ENCODE measurements at regions not wholly inside any gene's neighbourhood (a gene's known extent, or its start where the extent isn't known, plus 50 kb on each side); places are given as distances from the start of the nearest gene placed in this dataset.

DNA sequence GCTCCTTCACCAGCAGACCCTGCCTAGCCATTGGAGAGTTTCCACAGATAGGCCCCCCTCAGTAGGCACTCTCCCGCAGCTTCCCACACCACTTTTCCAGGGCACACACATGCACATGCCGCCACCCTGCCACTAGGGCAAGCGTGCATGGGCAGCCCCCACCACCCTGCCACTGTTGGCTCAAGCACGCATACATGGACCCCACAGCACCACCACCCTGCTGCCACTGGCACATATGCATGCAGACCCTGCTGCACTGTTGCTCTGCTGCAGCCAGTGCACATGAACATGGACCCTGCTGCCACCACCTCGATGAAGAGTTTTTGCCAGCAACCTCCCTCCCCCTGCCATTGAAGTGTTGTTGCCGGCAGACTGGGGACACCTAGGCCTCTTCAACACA is 154.9 kb downstream of the FTCDNL1 start:
- H3K9me3 Mint-ChIP-seq = no peaks in the 10 kb centered on the region
- H3K27me3 Mint-ChIP-seq (ENCODE audit: low read depth) = peaks cover 3% of the 10 kb centered on the region
- H3K4me1 Mint-ChIP-seq = no peaks in the 10 kb centered on the region
- no peaks in the 10 kb centered on the region for H3K36me3 Mint-ChIP-seq (ENCODE audit: low read depth)
- no peak overlapping the region for H3K4me3 Mint-ChIP-seq
- TF ChIP-seq, protein P1, sequence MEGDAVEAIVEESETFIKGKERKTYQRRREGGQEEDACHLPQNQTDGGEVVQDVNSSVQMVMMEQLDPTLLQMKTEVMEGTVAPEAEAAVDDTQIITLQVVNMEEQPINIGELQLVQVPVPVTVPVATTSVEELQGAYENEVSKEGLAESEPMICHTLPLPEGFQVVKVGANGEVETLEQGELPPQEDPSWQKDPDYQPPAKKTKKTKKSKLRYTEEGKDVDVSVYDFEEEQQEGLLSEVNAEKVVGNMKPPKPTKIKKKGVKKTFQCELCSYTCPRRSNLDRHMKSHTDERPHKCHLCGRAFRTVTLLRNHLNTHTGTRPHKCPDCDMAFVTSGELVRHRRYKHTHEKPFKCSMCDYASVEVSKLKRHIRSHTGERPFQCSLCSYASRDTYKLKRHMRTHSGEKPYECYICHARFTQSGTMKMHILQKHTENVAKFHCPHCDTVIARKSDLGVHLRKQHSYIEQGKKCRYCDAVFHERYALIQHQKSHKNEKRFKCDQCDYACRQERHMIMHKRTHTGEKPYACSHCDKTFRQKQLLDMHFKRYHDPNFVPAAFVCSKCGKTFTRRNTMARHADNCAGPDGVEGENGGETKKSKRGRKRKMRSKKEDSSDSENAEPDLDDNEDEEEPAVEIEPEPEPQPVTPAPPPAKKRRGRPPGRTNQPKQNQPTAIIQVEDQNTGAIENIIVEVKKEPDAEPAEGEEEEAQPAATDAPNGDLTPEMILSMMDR (IDR thresholded peaks at IDR 0.05; ENCODE audit: unreplicated experiment in 3 of 3) = no peak
- H3K27ac Mint-ChIP-seq = no peak overlapping the region

DNA sequence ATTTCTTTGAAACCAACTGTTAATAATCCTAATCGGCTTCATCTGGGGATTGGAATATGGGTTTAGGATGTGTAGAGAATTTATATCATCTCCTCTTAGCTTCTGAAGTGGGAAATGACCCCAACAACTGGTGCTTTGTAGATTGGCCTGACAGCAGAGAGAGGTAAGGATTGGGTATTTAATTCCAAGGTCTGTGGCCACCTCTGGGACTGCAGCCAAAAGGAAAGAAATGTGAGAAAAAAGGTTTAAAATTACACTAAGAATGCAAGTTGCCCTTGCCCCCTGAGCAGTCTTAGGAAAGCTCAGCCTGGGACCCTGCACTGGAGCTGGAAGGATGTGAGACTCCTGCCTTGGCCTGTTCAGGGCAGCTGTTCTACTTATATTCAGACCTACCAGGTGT is 157.1 kb downstream of the FTCDNL1 start:
- TF ChIP-seq, protein P1 (IDR thresholded peaks at IDR 0.05; ENCODE audit: unreplicated experiment in 3 of 3) = no peak
- Mint-ChIP-seq H3K4me1 (no peaks in the 10 kb centered on the region), H3K36me3 (ENCODE audit: low read depth) (no peaks in the 10 kb centered on the region), H3K4me3 (no peak overlapping the region), H3K9me3 (no peaks in the 10 kb centered on the region), H3K27ac (no peak overlapping the region), H3K27me3 (ENCODE audit: low read depth) (peaks cover 3% of the 10 kb centered on the region)

DNA sequence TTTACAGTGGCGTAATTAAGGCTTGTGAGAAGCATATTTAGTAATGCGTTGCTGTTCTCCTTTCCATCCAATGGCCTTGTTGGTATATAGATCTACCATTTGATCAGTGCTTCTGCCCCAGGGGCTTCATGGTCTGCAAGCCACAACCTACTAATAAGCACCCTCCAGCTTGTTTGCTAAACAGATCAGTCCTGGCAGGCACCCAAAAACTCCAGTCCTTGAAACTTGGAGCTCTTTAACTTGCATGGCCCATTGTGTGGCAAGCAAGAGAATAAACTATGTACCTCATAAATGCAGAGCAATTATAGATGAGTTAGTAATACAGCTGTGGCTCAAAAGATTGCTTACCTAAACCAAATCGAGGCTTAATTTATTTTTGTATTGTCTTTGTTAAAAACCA is 158.5 kb downstream of the FTCDNL1 start:
- Mint-ChIP-seq H3K27me3 (ENCODE audit: low read depth) (peaks cover 3% of the 10 kb centered on the region), H3K9me3 (no peaks in the 10 kb centered on the region), H3K36me3 (ENCODE audit: low read depth) (no peaks in the 10 kb centered on the region), H3K4me3 (no peak overlapping the region), H3K4me1 (no peaks in the 10 kb centered on the region), H3K27ac (no peak overlapping the region)
- TF ChIP-seq, protein P1 (IDR thresholded peaks at IDR 0.05; ENCODE audit: unreplicated experiment in 3 of 3) = no peak

DNA sequence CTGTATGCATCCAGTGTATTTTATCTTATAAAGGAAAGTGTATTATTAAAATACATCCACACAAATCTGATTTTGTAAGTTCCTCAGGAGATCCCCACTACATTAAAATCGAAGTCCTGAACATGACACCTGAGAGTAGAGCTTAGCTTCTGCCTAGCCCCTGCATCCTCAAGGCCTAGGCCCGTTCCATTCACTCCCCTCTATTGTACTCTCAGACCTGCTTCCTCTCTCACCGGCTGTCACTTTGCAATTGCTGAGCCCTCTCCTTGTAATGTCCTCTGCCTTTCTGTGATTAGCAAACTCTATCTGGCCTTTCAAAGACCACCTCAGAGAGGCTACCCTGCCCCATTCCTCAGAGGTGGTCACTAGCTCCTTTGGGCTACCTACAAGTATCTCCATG is 160.8 kb downstream of the FTCDNL1 start:
- no peaks in the 10 kb centered on the region for H3K4me1 Mint-ChIP-seq
- H3K9me3 Mint-ChIP-seq = no peaks in the 10 kb centered on the region
- H3K27me3 Mint-ChIP-seq (ENCODE audit: low read depth) = peaks cover 3% of the 10 kb centered on the region
- H3K36me3 Mint-ChIP-seq (ENCODE audit: low read depth) = no peaks in the 10 kb centered on the region
- H3K4me3 Mint-ChIP-seq = no peak overlapping the region
- TF ChIP-seq, protein P1 (IDR thresholded peaks at IDR 0.05; ENCODE audit: unreplicated experiment in 3 of 3) = no peak
- H3K27ac Mint-ChIP-seq = no peak overlapping the region

DNA sequence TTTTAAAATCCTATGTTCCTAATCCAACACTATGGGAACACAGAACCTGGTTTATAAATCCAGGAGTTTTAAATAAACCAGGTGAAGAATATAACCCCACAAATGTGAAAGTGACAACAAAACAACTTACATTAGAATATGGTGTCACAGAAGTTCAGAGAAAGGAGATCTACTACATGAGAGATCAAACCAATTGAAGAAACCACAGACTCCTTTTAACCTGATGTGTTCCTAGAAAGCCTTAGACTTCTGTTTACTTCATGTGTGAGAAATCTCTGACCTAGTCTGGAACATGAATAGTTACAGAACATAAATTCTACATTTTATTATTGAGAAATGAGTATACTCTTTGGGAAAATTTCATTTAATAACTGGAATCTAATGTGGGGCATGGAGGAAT is 165.3 kb downstream of the FTCDNL1 start:
- no peak overlapping the region for H3K27ac Mint-ChIP-seq
- no peaks in the 10 kb centered on the region for H3K27me3 Mint-ChIP-seq (ENCODE audit: low read depth)
- no peak overlapping the region for H3K4me3 Mint-ChIP-seq
- TF ChIP-seq, protein P1 (IDR thresholded peaks at IDR 0.05; ENCODE audit: unreplicated experiment in 3 of 3) = no peak
- no peaks in the 10 kb centered on the region for H3K9me3 Mint-ChIP-seq
- H3K4me1 Mint-ChIP-seq = no peaks in the 10 kb centered on the region
- no peaks in the 10 kb centered on the region for H3K36me3 Mint-ChIP-seq (ENCODE audit: low read depth)

DNA sequence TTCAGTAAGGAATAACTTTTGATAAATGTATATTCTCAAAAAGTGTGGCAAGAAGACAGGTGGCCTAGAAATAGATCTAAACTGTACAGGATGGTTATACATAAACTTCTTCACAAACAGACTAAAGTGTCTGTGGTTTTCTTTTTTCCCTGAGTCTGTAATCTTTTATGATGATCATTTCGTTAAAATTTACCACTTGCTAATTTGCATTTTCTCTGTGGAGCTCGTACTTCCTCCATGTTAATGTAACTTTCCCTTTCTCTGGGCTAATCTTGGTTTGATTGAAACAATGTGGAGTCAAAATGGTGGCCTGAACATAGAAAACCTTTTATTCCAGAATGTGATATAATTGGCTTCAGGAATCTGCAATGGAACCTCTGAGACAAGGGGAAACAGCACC is 166.2 kb downstream of the FTCDNL1 start:
- TF ChIP-seq, protein P1 (IDR thresholded peaks at IDR 0.05; ENCODE audit: unreplicated experiment in 3 of 3) = no peak
- H3K36me3 Mint-ChIP-seq (ENCODE audit: low read depth) = no peaks in the 10 kb centered on the region
- no peaks in the 10 kb centered on the region for H3K9me3 Mint-ChIP-seq
- H3K27me3 Mint-ChIP-seq (ENCODE audit: low read depth) = no peaks in the 10 kb centered on the region
- no peak overlapping the region for H3K4me3 Mint-ChIP-seq
- H3K27ac Mint-ChIP-seq = no peak overlapping the region
- no peaks in the 10 kb centered on the region for H3K4me1 Mint-ChIP-seq
